Endodermal cell (in vitro differentiated cells): ENCODE measurements at regions not wholly inside any gene's neighbourhood (a gene's known extent, or its start where the extent isn't known, plus 50 kb on each side); places are given as distances from the start of the nearest gene placed in this dataset.

Experiments
- DNase-seq: peaks from one replicate; pipeline ENCODE4 v3.0.0-alpha.2; 2017
- H3K27ac ChIP-seq: 2 replicates; pipeline ENCODE4 v1.5.1; 2013; ENCODE audit warnings: mild to moderate bottlenecking, low read depth, low read length, moderate library complexity
- H3K27me3 ChIP-seq: 2 replicates; pipeline ENCODE4 v1.6.1; 2013; ENCODE audit warnings: mild to moderate bottlenecking, low read length, moderate library complexity; ENCODE audit not compliant: insufficient read depth, control insufficient read depth, poor library complexity, severe bottlenecking
- H3K36me3 ChIP-seq: 2 replicates; pipeline ENCODE4 v1.7.0; 2013; ENCODE audit warnings: mild to moderate bottlenecking, low read length, moderate library complexity; ENCODE audit not compliant: control insufficient read depth, insufficient read depth
- H3K4me1 ChIP-seq: one replicate; pipeline ENCODE4 v1.7.0; 2013; ENCODE audit warnings: low read length; ENCODE audit not compliant: control insufficient read depth, insufficient read depth
- H3K4me3 ChIP-seq: 2 replicates; pipeline ENCODE4 v1.5.1; 2013; ENCODE audit warnings: mild to moderate bottlenecking, low read length, moderate library complexity
- H3K9ac ChIP-seq: 2 replicates; pipeline ENCODE4 v1.6.1; 2013; ENCODE audit warnings: mild to moderate bottlenecking, low read length, moderate library complexity; ENCODE audit not compliant: poor library complexity, severe bottlenecking; ENCODE audit errors: extremely low read depth
- H3K9me3 ChIP-seq: 2 replicates; pipeline ENCODE4 v1.6.1; 2013; ENCODE audit warnings: mild to moderate bottlenecking, low read length, moderate library complexity; ENCODE audit not compliant: control insufficient read depth
- H3K27ac Mint-ChIP-seq: 2 replicates; pipeline ENCODE4 v1.8.0; 2020; ENCODE audit warnings: mixed read lengths
- H3K27me3 Mint-ChIP-seq: 2 replicates; pipeline ENCODE4 v1.8.0; 2021; ENCODE audit warnings: mild to moderate bottlenecking, mixed read lengths; ENCODE audit not compliant: insufficient read depth
- H3K36me3 Mint-ChIP-seq: 2 replicates; pipeline ENCODE4 v1.8.0; 2020; ENCODE audit warnings: low read depth, mixed read lengths
- H3K4me1 Mint-ChIP-seq: 2 replicates; pipeline ENCODE4 v1.8.0; 2020; ENCODE audit warnings: mixed read lengths
- H3K4me3 Mint-ChIP-seq: 2 replicates; pipeline ENCODE4 v1.8.0; 2020; ENCODE audit warnings: mild to moderate bottlenecking, moderate library complexity, mixed read lengths
- H3K9me3 Mint-ChIP-seq: 2 replicates; pipeline ENCODE4 v1.8.0; 2020; ENCODE audit warnings: mild to moderate bottlenecking, mixed read lengths
- WGBS, 2 experiments: methylation state at CpG; one replicate each; pipeline versions ENCODE4 v1.1.5 to v1.1.7; 2013; ENCODE audit warnings: missing lambda C conversion rate in 2 of 2, mixed read lengths in 1 of 2; ENCODE audit not compliant: insufficient coverage in 1 of 2, insufficient read length in 1 of 2; 5-methylcytosine and 5-hydroxymethylcytosine counted together
- TF ChIP-seq, protein P1 (sequence below): fragments of 200-600 bp; sonication (generic); conservative IDR thresholded peaks from 2 replicates; pipeline ENCODE4 v1.5.0; 2021; ENCODE audit warnings: antibody characterized with exemption, mild to moderate bottlenecking

DNA sequence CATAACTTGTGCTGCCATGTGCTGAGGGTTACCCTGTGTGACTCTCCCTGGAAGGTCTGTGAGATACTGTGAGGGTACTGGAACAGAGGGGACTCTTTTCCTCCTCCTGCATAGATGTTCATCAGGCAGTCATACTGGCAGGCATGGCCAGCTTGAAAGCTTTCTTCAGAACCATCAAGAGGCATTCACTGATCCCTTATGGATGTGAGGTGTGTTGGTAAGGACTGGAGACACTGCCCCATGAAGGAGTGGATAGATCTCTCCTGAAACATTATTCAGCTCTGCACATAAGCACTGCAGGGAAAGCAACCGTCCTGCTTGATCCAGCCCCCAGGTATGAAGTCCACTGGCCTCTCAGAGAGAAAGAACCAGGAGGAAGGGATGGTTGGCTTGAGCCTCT is 176.6 kb upstream of the ARL4C start:
- WGBS, 2 experiments: 100% methylated on average over 1 of the region's 1 CpG; no CpG with 5 or more reads in 1 of the 2 experiments
- Histone ChIP-seq H3K36me3 (no peaks in the 10 kb centered on the region), H3K4me3 (no peak overlapping the region), H3K9ac (no peak overlapping the region), H3K9me3 (peaks cover 15% of the 10 kb centered on the region), H3K27ac (no peak overlapping the region), H3K4me1 (peaks cover 25% of the 10 kb centered on the region), H3K27me3 (no peaks in the 10 kb centered on the region)
- peaks cover 6% of the 10 kb centered on the region for H3K9me3 Mint-ChIP-seq
- H3K27ac Mint-ChIP-seq: no peak overlapping the region
- H3K4me1 Mint-ChIP-seq: peaks cover 45% of the 10 kb centered on the region
- TF ChIP-seq, protein P1, sequence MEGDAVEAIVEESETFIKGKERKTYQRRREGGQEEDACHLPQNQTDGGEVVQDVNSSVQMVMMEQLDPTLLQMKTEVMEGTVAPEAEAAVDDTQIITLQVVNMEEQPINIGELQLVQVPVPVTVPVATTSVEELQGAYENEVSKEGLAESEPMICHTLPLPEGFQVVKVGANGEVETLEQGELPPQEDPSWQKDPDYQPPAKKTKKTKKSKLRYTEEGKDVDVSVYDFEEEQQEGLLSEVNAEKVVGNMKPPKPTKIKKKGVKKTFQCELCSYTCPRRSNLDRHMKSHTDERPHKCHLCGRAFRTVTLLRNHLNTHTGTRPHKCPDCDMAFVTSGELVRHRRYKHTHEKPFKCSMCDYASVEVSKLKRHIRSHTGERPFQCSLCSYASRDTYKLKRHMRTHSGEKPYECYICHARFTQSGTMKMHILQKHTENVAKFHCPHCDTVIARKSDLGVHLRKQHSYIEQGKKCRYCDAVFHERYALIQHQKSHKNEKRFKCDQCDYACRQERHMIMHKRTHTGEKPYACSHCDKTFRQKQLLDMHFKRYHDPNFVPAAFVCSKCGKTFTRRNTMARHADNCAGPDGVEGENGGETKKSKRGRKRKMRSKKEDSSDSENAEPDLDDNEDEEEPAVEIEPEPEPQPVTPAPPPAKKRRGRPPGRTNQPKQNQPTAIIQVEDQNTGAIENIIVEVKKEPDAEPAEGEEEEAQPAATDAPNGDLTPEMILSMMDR: no peak
- H3K36me3 Mint-ChIP-seq: no peaks in the 10 kb centered on the region
- no peak for DNase-seq
- no peak overlapping the region for H3K4me3 Mint-ChIP-seq
- peaks cover 2% of the 10 kb centered on the region for H3K27me3 Mint-ChIP-seq

DNA sequence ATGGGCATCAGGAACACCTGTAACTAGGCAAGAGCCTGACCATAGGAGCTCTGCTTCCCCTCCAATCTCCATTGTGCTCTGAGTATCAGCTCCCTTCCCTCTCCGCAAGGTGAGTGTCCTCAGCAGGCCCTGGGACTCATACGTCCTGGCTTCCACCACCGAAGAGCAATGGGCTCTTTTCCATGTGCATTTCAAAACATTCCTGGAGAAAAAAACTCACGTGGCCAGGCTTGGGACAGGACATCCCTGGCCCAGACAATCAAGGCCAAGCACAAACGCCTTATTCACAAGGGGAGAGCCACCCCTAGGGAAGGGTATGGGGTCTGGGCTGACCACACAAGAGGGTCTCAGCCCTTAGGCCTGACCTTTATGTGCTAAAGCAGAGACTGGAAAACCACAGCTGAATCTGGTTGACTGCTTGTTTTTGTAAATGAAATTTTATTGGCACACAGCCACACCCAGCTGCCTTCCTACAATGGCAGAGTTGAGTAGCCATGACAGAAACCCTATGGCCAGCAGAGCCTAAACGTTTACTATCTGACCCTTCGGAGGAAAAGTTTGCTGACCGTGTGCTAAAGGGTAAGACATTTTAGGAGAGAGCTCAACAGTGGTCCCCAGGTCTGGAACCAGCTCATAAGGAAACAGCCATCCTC is 175.7 kb upstream of the ARL4C start:
- Mint-ChIP-seq H3K36me3 (no peaks in the 10 kb centered on the region), H3K4me3 (no peak overlapping the region), H3K9me3 (peaks cover 7% of the 10 kb centered on the region), H3K27ac (no peak overlapping the region), H3K4me1 (peaks cover 45% of the 10 kb centered on the region), H3K27me3 (peaks cover 2% of the 10 kb centered on the region)
- TF ChIP-seq, protein P1: no peak
- no peak overlapping the region for H3K4me3 ChIP-seq
- no peak overlapping the region for H3K27ac ChIP-seq
- H3K36me3 ChIP-seq: no peaks in the 10 kb centered on the region
- WGBS, 2 experiments: 88 to 95% methylated on average over 6 to 8 of the region's 8 CpGs
- peaks cover 25% of the 10 kb centered on the region for H3K4me1 ChIP-seq
- peak; percentile 19 for DNase-seq
- peaks cover 14% of the 10 kb centered on the region for H3K9me3 ChIP-seq
- H3K27me3 ChIP-seq: no peaks in the 10 kb centered on the region
- no peak overlapping the region for H3K9ac ChIP-seq

DNA sequence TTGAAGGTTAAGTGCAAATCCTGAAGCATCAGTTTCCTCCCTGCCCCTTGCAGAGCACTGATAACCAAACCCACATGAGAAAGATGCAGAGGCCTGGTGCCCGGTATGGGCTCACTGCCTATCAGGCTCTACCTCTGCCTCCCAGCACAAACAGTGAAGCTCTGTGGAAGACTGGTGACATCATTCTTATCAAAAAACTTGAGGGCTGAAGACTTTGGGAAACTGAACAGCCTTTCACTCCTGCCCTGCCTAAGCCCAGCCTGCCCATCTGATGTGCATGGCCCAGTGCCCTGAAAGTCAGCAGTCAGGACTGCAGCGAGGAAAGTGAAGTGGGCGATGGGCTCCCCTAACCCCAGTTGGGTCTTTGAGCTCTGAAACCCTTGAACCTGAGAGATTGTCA is 174.8 kb upstream of the ARL4C start:
- Mint-ChIP-seq H3K36me3 (no peaks in the 10 kb centered on the region), H3K9me3 (peaks cover 12% of the 10 kb centered on the region), H3K27ac (no peak overlapping the region), H3K27me3 (peaks cover 2% of the 10 kb centered on the region), H3K4me1 (peaks cover 40% of the 10 kb centered on the region), H3K4me3 (no peak overlapping the region)
- H3K9ac ChIP-seq: no peak overlapping the region
- 90 to 93% methylated on average over 2 to 3 of the region's 3 CpGs for WGBS, 2 experiments
- no peaks in the 10 kb centered on the region for H3K27me3 ChIP-seq
- peaks cover 21% of the 10 kb centered on the region for H3K9me3 ChIP-seq
- TF ChIP-seq, protein P1: no peak
- H3K4me3 ChIP-seq: no peak overlapping the region
- H3K4me1 ChIP-seq: peaks cover 24% of the 10 kb centered on the region
- H3K36me3 ChIP-seq: no peaks in the 10 kb centered on the region
- DNase-seq: peak; percentile 25
- H3K27ac ChIP-seq: no peak overlapping the region
